ENCODE measurements at regions not wholly inside any gene's neighbourhood (a gene's known extent, or its start where the extent isn't known, plus 50 kb on each side); places are given as distances from the start of the nearest gene placed in this dataset.

GRCh38 chr10:29931833-29932232 is 127.6 kb downstream of the JCAD start:
- no peak overlapping the region for H3K27ac ChIP-seq
- H3K9me3 ChIP-seq = peaks cover 0 to 3% (median 0%) of the 10 kb centered on the region in 4 donors
- ATAC-seq (ENCODE audit: low FRiP score in 2 of 2) (no peak), DNase-seq (no peak)
- WGBS, 2 donors = 69 to 71% methylated on average over 2 of the region's 2 CpGs
- H3K27me3 ChIP-seq = no peaks in the 10 kb centered on the region
- H3K4me1 ChIP-seq = no peaks in the 10 kb centered on the region
- no peaks in the 10 kb centered on the region for H3K36me3 ChIP-seq
- TF ChIP-seq EP300 (IDR thresholded peaks at IDR 0.05) (no peak), POLR2A (IDR thresholded peaks at IDR 0.05) (no peak), POLR2AphosphoS5 (IDR thresholded peaks at IDR 0.05) (no peak), CTCF (IDR thresholded peaks at IDR 0.05) (no peak)
- no peak overlapping the region for H3K4me3 ChIP-seq

- TF ChIP-seq POLR2AphosphoS5 (IDR thresholded peaks at IDR 0.05) = no peak
- TF ChIP-seq POLR2A (IDR thresholded peaks at IDR 0.05) = no peak
- TF ChIP-seq EP300 (IDR thresholded peaks at IDR 0.05) = no peak
- TF ChIP-seq CTCF (IDR thresholded peaks at IDR 0.05) = no peak
Observed at GRCh38 chr10:29929006-29929405, 130.4 kb downstream of the JCAD start.

GRCh38 chr10:29926693-29927048 is 132.7 kb downstream of the JCAD start:
- TF ChIP-seq EP300 (IDR thresholded peaks at IDR 0.05) (no peak), POLR2AphosphoS5 (IDR thresholded peaks at IDR 0.05) (no peak), POLR2A (IDR thresholded peaks at IDR 0.05) (no peak), CTCF (IDR thresholded peaks at IDR 0.05) (peak in 3 of 6 experiments; percentile 10 to 28 (median 22))
- Histone ChIP-seq H3K4me1 (no peaks in the 10 kb centered on the region), H3K27me3 (no peaks in the 10 kb centered on the region), H3K27ac (no peak overlapping the region), H3K9me3 (no peaks in the 10 kb centered on the region), H3K4me3 (no peak overlapping the region), H3K36me3 (no peaks in the 10 kb centered on the region)
- ATAC-seq (ENCODE audit: low FRiP score in 2 of 2) = peak in 1 of 2 donors; percentile 47
- 67 to 78% methylated on average over 6 of the region's 6 CpGs for WGBS, 2 donors
- DNase-seq = no peak

More at GRCh38 chr10:29929006-29929405, 130.4 kb downstream of the JCAD start:
- no peak for DNase-seq
- no peak for ATAC-seq (ENCODE audit: low FRiP score in 2 of 2)
- Histone ChIP-seq H3K36me3 (no peaks in the 10 kb centered on the region), H3K27me3 (no peaks in the 10 kb centered on the region), H3K4me1 (no peaks in the 10 kb centered on the region), H3K27ac (no peak overlapping the region), H3K4me3 (no peak overlapping the region), H3K9me3 (peaks cover 0 to 3% (median 0%) of the 10 kb centered on the region in 4 donors)
- WGBS, 2 donors = 93 to 97% methylated on average over 7 to 10 of the region's 10 CpGs

- ATAC-seq (ENCODE audit: low FRiP score in 2 of 2) (no peak), DNase-seq (no peak)
- Histone ChIP-seq H3K27ac (no peak overlapping the region), H3K4me1 (no peaks in the 10 kb centered on the region), H3K36me3 (no peaks in the 10 kb centered on the region), H3K27me3 (no peaks in the 10 kb centered on the region), H3K4me3 (no peak overlapping the region), H3K9me3 (no peaks in the 10 kb centered on the region)
- WGBS, 2 donors = 64 to 68% methylated on average over 12 of the region's 12 CpGs
- TF ChIP-seq POLR2AphosphoS5 (IDR thresholded peaks at IDR 0.05) (no peak), EP300 (IDR thresholded peaks at IDR 0.05) (no peak), POLR2A (IDR thresholded peaks at IDR 0.05) (no peak), CTCF (IDR thresholded peaks at IDR 0.05) (no peak)
Observed at GRCh38 chr10:29925771-29926692, 133.4 kb downstream of the JCAD start.
